ENCODE measurements at regions not wholly inside any gene's neighbourhood (a gene's known extent, or its start where the extent isn't known, plus 50 kb on each side); places are given as distances from the start of the nearest gene placed in this dataset.

DNA sequence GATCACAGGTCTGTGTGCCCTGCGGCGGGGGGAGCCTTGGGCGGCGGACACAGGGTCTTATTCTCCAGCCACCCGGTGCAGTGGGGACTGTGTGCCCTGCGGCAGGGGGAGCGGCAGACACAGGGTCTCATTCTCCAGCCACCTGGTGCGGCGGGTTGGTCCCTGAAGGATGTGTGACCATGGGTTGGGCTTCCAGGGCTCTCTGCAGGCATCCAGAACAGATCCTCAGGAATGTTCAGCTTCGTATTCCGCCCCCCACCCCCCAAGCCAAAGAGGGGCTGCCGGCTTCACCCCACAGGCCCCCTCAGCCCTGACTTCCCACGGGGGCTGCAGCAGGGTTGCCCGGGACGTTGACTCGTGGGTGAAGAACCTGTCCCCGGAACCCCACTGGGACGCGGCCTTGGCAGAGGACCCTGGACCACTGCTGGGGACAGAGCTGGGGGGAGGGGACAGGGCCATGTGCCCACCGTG lies 154.5 kb upstream of the PPP2R2D start:
- no peaks in the 10 kb centered on the region for H3K27me3 ChIP-seq (replicated peaks; ENCODE audit: control insufficient read depth, insufficient read depth, low read length)
- DNase-seq (ENCODE audit: extremely low read depth, insufficient read length): no peak

DNA sequence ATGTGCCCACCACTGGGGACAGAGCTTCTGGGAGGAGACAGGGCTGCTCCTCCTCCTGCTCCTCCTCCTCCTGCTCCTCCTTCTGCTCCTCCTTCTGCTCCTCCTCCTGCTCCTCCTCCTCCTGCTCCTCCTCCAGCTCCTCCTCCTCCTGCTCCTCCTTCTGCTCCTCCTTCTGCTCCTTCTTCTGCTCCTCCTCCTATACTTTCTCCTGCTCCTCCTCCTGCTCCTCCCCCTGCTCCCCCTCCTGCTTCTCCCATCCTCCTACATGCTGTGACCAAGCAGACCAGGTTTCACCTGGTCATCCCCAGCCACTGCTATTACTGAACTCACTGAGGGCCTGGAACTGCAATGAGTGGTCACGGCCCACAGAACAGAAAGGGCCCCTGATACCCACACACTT lies 154.0 kb upstream of the PPP2R2D start:
- no peak for DNase-seq (ENCODE audit: extremely low read depth, insufficient read length)
- H3K36me3 ChIP-seq (ENCODE audit: control insufficient read depth, insufficient read depth, low read length): no peaks in the 10 kb centered on the region
- H3K27me3 ChIP-seq (replicated peaks; ENCODE audit: control insufficient read depth, insufficient read depth, low read length): no peaks in the 10 kb centered on the region
- no peak overlapping the region for H3K4me3 ChIP-seq (replicated peaks; ENCODE audit: low read depth, low read length)
- TF ChIP-seq, protein P1, sequence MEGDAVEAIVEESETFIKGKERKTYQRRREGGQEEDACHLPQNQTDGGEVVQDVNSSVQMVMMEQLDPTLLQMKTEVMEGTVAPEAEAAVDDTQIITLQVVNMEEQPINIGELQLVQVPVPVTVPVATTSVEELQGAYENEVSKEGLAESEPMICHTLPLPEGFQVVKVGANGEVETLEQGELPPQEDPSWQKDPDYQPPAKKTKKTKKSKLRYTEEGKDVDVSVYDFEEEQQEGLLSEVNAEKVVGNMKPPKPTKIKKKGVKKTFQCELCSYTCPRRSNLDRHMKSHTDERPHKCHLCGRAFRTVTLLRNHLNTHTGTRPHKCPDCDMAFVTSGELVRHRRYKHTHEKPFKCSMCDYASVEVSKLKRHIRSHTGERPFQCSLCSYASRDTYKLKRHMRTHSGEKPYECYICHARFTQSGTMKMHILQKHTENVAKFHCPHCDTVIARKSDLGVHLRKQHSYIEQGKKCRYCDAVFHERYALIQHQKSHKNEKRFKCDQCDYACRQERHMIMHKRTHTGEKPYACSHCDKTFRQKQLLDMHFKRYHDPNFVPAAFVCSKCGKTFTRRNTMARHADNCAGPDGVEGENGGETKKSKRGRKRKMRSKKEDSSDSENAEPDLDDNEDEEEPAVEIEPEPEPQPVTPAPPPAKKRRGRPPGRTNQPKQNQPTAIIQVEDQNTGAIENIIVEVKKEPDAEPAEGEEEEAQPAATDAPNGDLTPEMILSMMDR (IDR thresholded peaks at IDR 0.05; ENCODE audit: insufficient read depth, low read length, poor library complexity, severe bottlenecking): no peak

More for the DNA sequence above, 154.5 kb upstream of the PPP2R2D start:
- TF ChIP-seq, protein P1 (IDR thresholded peaks at IDR 0.05; ENCODE audit: insufficient read depth, low read length, poor library complexity, severe bottlenecking): no peak
- Histone ChIP-seq H3K4me3 (replicated peaks; ENCODE audit: low read depth, low read length) (no peak overlapping the region), H3K36me3 (ENCODE audit: control insufficient read depth, insufficient read depth, low read length) (no peaks in the 10 kb centered on the region)

DNA sequence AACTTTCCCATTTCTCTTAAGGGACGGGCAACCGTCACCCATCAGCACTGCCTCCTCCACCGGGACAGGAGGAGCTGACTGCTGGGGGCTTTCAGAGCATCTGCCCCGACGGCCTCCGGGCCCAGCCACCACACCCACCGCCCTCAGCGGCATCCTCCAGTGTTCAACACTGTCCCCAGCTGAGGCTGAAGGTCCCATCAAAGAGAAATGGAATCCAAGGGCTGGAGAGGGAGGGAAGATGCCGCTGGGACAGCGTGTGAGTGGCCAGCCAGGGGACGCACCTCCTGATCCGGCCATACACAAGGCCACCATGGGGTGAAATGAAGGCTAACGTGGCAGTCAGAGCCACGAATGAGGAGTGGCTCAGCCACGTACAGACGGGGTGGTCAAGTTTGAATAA lies 153.6 kb upstream of the PPP2R2D start:
- TF ChIP-seq, protein P1 (IDR thresholded peaks at IDR 0.05; ENCODE audit: insufficient read depth, low read length, poor library complexity, severe bottlenecking): no peak
- no peaks in the 10 kb centered on the region for H3K36me3 ChIP-seq (ENCODE audit: control insufficient read depth, insufficient read depth, low read length)
- H3K4me3 ChIP-seq (replicated peaks; ENCODE audit: low read depth, low read length): no peak overlapping the region
- DNase-seq (ENCODE audit: extremely low read depth, insufficient read length): no peak
- H3K27me3 ChIP-seq (replicated peaks; ENCODE audit: control insufficient read depth, insufficient read depth, low read length): no peaks in the 10 kb centered on the region

DNA sequence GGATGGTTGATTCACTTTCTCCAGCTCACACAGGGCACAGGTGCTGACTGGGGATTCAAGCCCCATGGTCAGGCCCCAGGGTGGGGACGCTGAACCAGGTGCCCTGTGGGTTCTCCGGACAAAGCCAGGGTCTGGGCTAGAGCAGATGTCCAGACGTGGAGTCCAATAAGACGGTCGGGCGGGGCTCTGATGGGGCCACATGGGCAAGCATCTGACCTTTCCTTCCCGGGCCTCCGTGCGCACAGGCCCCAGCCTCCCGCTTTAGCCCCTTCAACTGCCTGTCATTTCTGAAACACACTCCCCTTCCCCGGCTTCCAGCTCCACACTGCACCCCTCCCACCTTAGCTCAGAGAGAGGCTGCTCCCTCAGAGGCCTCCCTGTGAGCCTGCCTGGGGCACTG lies 153.0 kb upstream of the PPP2R2D start:
- Histone ChIP-seq H3K4me3 (replicated peaks; ENCODE audit: low read depth, low read length) (no peak overlapping the region), H3K36me3 (ENCODE audit: control insufficient read depth, insufficient read depth, low read length) (no peaks in the 10 kb centered on the region), H3K27me3 (replicated peaks; ENCODE audit: control insufficient read depth, insufficient read depth, low read length) (no peaks in the 10 kb centered on the region)
- TF ChIP-seq, protein P1 (IDR thresholded peaks at IDR 0.05; ENCODE audit: insufficient read depth, low read length, poor library complexity, severe bottlenecking): no peak
- DNase-seq (ENCODE audit: extremely low read depth, insufficient read length): no peak

DNA sequence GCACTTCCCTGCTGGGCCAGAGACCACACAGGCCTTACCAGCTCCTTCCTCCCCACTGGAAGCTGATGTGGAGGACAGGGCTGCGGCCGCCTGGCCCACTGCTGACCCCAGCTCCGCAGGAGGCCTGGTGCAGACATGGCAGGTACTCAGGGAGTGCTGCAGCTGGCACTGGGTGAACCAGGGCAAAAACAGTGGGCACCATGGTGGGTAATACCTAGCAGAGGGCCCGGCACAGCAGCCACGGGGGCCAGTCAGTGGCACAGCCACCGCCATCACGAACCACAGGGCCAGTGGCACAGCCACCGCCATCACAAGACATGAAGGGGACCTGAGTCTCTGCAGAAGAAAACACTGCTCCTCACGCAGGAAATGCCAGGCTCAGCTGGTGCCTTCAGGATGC lies 152.6 kb upstream of the PPP2R2D start:
- no peaks in the 10 kb centered on the region for H3K27me3 ChIP-seq (replicated peaks; ENCODE audit: control insufficient read depth, insufficient read depth, low read length)
- no peak for DNase-seq (ENCODE audit: extremely low read depth, insufficient read length)
- TF ChIP-seq, protein P1 (IDR thresholded peaks at IDR 0.05; ENCODE audit: insufficient read depth, low read length, poor library complexity, severe bottlenecking): no peak
- no peak overlapping the region for H3K4me3 ChIP-seq (replicated peaks; ENCODE audit: low read depth, low read length)
- no peaks in the 10 kb centered on the region for H3K36me3 ChIP-seq (ENCODE audit: control insufficient read depth, insufficient read depth, low read length)

All from GM06990 (cell line).